HG03039 (cell line): ENCODE measurements at regions not wholly inside any gene's neighbourhood (a gene's known extent, or its start where the extent isn't known, plus 50 kb on each side); places are given as distances from the start of the nearest gene placed in this dataset.

Experiments used
- ATAC-seq: cut with Tn5 transposase; IDR thresholded peaks from one replicate; pipeline ENCODE4 v1.9.1; 2021; ENCODE audit warnings: mild to moderate bottlenecking, moderate library complexity; ENCODE audit not compliant: unreplicated experiment

- ATAC-seq, result no peak
Observed at GRCh38 chr3:147843331-147843730, 434.2 kb downstream of the ZIC1 start.

GRCh38 chr3:147846293-147846692 lies 437.1 kb downstream of the ZIC1 start:
- no peak for ATAC-seq

- no peak for ATAC-seq
Observed at GRCh38 chr3:147846854-147847478, 437.8 kb downstream of the ZIC1 start.

- ATAC-seq, result no peak
Observed at GRCh38 chr3:147851062-147851461, 441.9 kb downstream of the ZIC1 start.

- ATAC-seq, result no peak
Observed at GRCh38 chr3:147854542-147854941, 445.4 kb downstream of the ZIC1 start.

DNA sequence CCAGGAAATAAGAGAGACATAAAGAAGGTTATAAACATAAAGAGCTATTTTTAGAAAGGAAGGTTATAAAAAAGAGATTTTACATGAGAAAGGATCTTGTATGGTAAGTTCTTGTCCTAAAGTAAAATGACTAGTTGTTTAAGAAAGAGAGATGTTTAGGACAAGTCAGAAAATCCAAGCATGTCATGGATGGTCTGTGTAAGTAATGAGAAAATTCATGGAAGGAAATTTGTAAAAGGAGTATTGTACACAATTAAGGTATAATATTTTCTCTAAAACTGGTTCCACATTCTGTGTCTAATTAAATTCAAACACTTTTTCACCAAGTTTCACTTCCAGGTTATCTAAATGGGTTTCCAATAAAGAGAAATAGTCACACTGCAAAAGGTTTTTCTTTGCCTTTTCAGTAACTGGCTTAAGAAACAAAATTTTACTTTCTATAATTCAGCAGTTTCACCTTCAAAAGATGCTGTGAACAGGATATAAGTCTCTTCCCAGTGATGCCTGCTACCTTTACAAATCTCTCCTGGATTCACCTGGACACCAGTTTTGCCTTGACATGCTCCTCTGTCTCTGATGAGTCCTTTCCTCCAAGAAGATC lies 455.7 kb downstream of the ZIC1 start:
- no peak for ATAC-seq

GRCh38 chr3:147866561-147866960 lies 457.4 kb downstream of the ZIC1 start:
- no peak for ATAC-seq

- ATAC-seq, result no peak
Observed at GRCh38 chr3:147872568-147872967, 463.4 kb downstream of the ZIC1 start.

DNA sequence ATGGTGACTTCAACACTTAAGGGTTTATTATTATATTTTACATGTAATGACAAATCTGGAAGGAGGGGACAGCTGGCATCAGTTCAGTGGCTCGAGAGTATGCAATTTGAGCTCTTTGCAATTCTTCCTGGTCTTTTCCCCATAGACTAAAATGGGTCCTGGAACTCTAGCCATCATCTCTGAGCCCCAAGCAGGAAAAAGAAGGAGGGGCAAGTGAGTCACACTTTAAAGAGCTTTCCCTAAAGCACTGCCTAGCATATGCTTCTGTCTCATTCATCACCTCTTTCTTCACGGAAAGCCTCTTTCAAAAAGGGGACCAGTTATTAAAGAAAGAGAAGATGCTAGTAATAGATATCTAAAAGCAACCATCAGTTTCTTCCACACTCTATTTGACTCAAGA lies 466.3 kb downstream of the ZIC1 start:
- ATAC-seq, result no peak

GRCh38 chr3:147881933-147882332 lies 472.8 kb downstream of the ZIC1 start:
- no peak for ATAC-seq

DNA sequence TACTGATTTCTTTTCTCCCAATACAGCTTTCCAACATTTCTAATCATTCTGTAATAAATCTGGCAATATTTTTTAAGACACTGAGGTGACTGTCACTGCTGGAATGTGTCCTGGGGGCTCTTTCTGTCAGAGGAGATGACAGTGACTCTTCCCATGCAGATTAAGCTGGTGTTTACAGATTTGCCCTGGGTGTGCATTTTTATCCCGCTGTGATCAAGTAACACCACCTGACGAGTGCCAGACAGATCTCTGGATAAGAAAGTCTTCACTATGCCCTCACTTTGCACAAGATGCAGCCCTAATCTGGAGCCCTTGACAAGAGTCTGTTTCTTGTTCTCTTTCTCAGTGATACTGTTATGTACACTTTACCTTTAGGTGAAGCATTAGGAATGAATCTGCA lies 477.7 kb downstream of the ZIC1 start:
- no peak for ATAC-seq

DNA sequence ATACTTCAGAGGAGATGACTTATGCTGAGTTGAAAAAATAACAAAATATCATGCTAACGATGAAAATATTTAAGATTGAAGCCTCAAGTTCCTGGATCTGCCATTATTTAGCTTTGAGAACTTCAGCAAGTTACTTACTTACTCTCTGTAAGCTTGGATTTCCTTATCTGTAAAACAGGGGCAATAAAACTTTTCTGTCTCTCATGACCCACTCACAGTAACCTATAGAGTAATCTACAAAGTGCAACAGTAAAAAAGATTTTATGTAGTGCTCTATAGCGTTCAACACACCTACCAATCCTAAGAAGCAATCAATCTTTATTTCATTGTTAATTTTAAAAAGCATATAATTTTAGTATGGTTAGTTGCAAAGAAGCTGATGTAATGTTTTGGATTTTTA lies 478.6 kb downstream of the ZIC1 start:
- no peak for ATAC-seq

DNA sequence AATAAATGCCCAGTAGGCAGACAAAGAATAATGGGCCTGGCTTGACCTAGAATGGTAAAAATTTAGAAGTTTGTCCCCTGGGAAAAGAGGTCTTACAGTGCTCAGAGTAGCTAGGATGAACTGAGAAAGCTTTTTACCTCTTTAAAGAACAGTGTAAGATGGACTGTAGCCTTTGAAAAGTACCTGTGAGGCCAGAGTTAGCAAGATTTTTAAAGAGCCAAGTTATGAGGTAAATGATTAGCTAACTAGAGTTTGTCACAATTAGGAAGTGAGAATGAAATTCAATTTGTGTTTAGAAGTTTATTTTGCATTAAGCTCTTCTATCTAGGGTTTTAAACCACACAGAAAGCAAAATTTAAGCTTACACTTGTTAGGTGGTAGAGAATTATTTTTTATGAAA lies 480.9 kb downstream of the ZIC1 start:
- no peak for ATAC-seq

- no peak for ATAC-seq
Observed at GRCh38 chr3:147895509-147895908, 486.3 kb downstream of the ZIC1 start.

- ATAC-seq, result no peak
Observed at GRCh38 chr3:147900851-147901250, 491.7 kb downstream of the ZIC1 start.

DNA sequence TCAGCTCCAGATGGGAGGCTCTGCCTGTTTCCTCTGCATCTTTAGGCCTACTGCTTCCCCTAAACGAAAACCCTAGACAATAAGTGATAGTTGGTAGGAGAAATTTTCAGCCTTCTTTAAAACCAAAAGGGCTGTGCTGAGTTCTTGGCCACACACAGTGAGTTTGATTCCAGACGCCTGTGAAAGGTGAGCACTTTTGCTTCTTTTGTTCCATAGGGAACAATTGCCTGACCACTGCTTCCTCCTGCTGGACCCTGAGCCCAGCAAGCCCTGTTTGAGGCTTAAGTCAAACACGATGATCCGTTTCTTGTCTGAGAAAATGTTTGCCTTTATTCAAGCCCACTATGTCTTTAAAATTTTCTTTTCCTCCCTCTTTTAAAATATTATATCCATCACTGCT lies 493.9 kb downstream of the ZIC1 start:
- no peak for ATAC-seq

DNA sequence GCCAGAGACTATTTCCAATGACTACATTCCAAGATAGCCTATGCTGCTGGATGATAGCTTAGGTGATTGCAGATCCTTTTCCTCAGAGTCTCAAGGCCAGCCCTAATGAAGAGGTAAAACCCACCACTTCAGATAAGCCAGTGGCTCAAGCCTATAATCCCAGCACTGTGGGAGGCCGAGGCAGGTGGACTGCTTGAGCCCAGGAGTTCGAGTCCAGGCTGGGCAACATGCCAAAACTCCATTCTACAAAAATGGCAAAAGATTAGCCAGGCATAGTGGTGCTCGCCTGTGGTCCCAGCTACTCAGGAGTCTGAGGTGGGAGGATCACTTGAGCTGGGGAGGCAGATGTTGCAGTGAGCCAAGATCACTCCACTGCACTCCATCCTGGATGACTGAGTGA lies 495.3 kb downstream of the ZIC1 start:
- ATAC-seq, result no peak

GRCh38 chr3:147906285-147906684 lies 497.1 kb downstream of the ZIC1 start:
- ATAC-seq, result no peak

DNA sequence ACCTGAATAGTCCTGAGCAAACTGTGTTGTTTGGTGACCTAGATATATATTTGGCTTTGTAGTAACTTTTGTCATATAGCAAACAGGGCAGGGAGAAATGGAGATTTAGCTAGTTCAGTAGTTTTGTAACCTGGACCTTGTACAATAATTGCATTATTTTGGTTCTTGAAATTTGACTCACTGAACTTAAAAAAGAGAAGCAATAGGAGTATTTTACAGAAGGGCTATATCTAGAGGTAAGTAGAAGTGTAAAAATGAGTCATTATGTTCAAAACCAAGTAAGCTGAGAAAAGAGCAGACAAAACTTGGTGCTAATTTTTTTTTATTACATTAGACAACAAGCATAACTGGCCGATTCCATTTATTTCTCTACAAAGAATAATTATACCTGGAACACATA lies 505.4 kb downstream of the ZIC1 start:
- no peak for ATAC-seq

DNA sequence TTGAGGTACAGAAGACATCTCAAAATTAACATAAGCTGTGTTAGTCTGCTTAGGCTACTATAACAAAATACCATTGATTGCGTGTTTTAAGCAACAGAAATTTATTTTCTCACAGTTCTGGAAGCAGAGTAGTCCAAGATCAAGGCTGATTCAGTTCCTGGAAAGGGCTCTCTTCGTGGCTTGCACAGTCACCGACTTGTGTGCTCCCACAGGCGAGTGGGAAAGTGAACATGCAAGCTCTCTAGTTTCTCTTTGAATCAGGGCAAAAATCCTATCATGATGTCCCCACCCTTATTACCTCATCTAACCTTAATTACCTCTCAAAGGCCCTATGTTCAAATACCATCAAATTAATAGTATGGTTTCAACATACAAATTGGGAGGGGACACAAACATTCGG lies 505.9 kb downstream of the ZIC1 start:
- no peak for ATAC-seq

DNA sequence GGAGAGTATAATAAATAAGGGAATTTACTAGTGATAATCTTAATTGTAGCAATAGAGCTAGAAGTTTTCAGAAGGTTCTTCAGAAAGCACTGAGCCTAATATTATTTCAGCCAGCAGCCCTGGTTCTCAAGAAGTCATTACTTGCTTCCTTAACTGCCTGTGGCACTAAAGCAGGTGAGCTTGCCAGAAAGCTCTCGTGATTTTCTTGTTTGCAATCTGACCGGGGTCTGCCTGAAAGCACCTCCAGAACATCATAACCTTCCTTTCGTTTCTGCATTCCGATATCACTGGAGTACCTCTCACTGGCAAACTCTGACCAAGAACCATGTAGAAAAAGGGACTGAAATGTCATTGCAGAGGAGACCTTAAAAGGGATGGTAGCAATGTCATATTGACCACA lies 510.3 kb downstream of the ZIC1 start:
- no peak for ATAC-seq

DNA sequence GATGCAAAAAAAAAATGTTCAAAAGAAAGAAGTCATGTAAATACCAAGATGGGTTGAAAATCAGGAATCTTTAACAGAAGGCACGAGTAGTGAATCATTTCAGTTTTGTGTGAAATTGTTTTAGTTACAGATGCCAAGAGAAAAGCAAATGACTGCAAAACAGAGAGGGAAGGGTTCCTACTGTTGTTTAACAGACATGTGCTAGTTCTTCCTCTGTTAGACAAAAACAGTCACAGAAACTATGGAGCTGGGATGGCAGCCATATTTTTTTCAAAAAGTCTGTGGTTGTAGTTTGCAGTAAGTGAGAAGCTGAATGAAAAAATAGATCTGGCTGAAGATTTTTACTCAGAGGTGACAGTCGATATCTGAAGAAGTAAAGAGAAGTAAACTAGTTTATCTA lies 511.9 kb downstream of the ZIC1 start:
- ATAC-seq, result no peak

DNA sequence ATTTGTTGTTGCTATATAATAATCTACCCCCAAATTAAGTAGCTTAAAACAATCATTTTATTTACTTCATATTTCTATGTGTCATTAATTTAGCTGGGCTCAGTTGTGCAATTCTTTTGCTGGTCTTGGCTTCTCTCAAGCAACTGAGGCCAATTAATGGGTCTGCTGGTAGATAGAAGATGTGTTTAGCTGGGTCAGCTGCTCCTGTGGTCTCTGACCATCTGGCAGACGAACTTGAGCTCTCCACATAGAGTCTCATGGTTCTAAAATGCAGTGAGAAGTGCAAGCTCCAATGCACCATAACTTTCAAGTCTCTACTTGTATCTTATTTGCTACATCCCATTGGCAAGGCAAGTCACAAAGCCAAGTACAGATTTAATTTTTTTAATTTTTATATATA lies 515.6 kb downstream of the ZIC1 start:
- no peak for ATAC-seq
